T-helper 2 cell treated with Interferon-gamma antibody and Interleukin-4, amounts not matched to agents 5 μg/mL and 100 μg/mL, for 36 hours (primary cell): ENCODE measurements at regions not wholly inside any gene's neighbourhood (a gene's known extent, or its start where the extent isn't known, plus 50 kb on each side); places are given as distances from the start of the nearest gene placed in this dataset.

Experiments
- DNase-seq: peaks from one replicate; pipeline ENCODE4 v3.0.0; 2021; ENCODE audit warnings: low spot score
- H3K27ac Mint-ChIP-seq: one replicate; pipeline ENCODE4 v1.8.0; 2021; ENCODE audit warnings: mild to moderate bottlenecking, mixed read lengths
- H3K27me3 Mint-ChIP-seq: one replicate; pipeline ENCODE4 v1.8.0; 2021; ENCODE audit warnings: low read depth, mixed read lengths
- H3K36me3 Mint-ChIP-seq: one replicate; pipeline ENCODE4 v1.8.0; 2021; ENCODE audit warnings: low read depth, mixed read lengths
- H3K4me1 Mint-ChIP-seq: one replicate; pipeline ENCODE4 v1.8.0; 2021; ENCODE audit warnings: low read depth, mixed read lengths
- H3K4me3 Mint-ChIP-seq: one replicate; pipeline ENCODE4 v1.8.0; 2022; ENCODE audit warnings: mild to moderate bottlenecking, moderate library complexity, mixed read lengths
- H3K9me3 Mint-ChIP-seq: one replicate; pipeline ENCODE4 v1.8.0; 2021; ENCODE audit warnings: mixed read lengths

DNA sequence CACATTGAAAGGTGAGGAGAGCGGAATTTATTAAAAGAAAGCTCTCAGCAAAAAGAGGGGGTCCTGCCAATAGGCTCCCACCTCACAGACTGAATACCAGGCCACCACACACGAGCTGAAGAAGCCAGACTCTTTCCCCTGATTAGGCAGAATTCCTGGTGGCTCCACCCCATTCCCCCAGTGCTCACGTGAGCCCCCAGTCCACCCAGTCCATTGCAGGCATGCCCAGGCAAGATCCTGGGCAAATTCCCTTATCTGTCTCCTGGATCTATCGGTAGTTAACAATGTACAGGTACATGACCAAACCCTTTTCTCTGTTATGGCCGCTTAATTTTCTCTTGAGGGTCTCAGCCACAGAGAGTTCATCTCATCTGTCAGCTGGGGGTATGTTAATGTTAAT is 54.6 kb upstream of the BTG3 start:
- Mint-ChIP-seq H3K9me3 (no peaks in the 10 kb centered on the region), H3K27me3 (peaks cover 6% of the 10 kb centered on the region), H3K4me1 (no peaks in the 10 kb centered on the region), H3K4me3 (no peak overlapping the region), H3K36me3 (no peaks in the 10 kb centered on the region), H3K27ac (no peak overlapping the region)
- DNase-seq: no peak
